Islet precursor cell (in vitro differentiated cells): ENCODE measurements at regions not wholly inside any gene's neighbourhood (a gene's known extent, or its start where the extent isn't known, plus 50 kb on each side); places are given as distances from the start of the nearest gene placed in this dataset.

Experiments
- DNase-seq: peaks from one replicate; pipeline ENCODE4 v3.0.0-alpha.2; 2018

- DNase-seq = no peak
These were observed 180.6 kb downstream of the FOXA2 start for GRCh38 chr20:22403632-22404361.

- DNase-seq = peak; percentile 68
These were observed 181.2 kb downstream of the FOXA2 start for GRCh38 chr20:22403022-22403631.

- DNase-seq = no peak
These were observed 181.8 kb downstream of the FOXA2 start for GRCh38 chr20:22402550-22402949.

- DNase-seq = no peak
These were observed 183.9 kb downstream of the FOXA2 start for GRCh38 chr20:22400440-22400839.

- no peak for DNase-seq
These were observed 189.8 kb downstream of the FOXA2 start for GRCh38 chr20:22394583-22394982.

- no peak for DNase-seq
These were observed 193.8 kb downstream of the FOXA2 start for GRCh38 chr20:22390543-22390903.

- peak; percentile 92 for DNase-seq
These were observed 194.4 kb downstream of the FOXA2 start for GRCh38 chr20:22389836-22390542.

- no peak for DNase-seq
These were observed 196.9 kb downstream of the FOXA2 start for GRCh38 chr20:22387452-22387851.

- DNase-seq = no peak
These were observed 198.1 kb downstream of the FOXA2 start for GRCh38 chr20:22386306-22386623.

- no peak for DNase-seq
These were observed 198.6 kb downstream of the FOXA2 start for GRCh38 chr20:22385602-22386305.

- DNase-seq = no peak
These were observed 199.4 kb downstream of the FOXA2 start for GRCh38 chr20:22384978-22385377.

- no peak for DNase-seq
These were observed 201.2 kb downstream of the FOXA2 start for GRCh38 chr20:22383156-22383555.

GRCh38 chr20:22382742-22383141 is 201.6 kb downstream of the FOXA2 start:
- no peak for DNase-seq

GRCh38 chr20:22381812-22382416 is 202.5 kb downstream of the FOXA2 start:
- no peak for DNase-seq

- no peak for DNase-seq
These were observed 204.9 kb downstream of the FOXA2 start for GRCh38 chr20:22379472-22379871.

- no peak for DNase-seq
These were observed 209.4 kb downstream of the FOXA2 start for GRCh38 chr20:22374678-22375590.

- no peak for DNase-seq
These were observed 210.3 kb downstream of the FOXA2 start for GRCh38 chr20:22374066-22374465.

GRCh38 chr20:22373164-22373895 is 211.0 kb downstream of the FOXA2 start:
- DNase-seq = no peak

GRCh38 chr20:22371843-22372242 is 212.5 kb downstream of the FOXA2 start:
- DNase-seq = no peak

GRCh38 chr20:22370137-22370536 is 214.2 kb downstream of the FOXA2 start:
- DNase-seq = no peak

GRCh38 chr20:22369100-22369499 is 215.3 kb downstream of the FOXA2 start:
- no peak for DNase-seq
